ENCODE measurements at regions not wholly inside any gene's neighbourhood (a gene's known extent, or its start where the extent isn't known, plus 50 kb on each side); places are given as distances from the start of the nearest gene placed in this dataset.

DNA sequence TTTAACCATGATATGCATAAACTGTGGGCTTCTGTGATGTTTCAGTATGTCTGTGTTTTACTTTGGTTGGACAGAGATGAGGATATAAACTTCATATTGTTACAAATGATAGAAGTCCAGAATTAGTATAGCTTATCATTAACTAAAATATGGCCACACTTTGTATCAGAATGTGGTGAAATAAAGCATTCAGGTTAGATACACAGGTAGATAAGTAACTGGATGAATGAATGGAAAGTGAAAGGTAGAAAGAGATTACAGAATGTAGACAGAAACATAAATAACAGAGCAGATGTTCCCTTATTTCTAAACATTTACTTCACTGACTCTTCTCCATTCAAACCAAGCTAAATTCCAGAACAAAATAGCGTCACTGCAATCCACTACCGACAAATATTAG is 1033.8 kb downstream of the CDH18 start:
- TF ChIP-seq POLR2A (IDR thresholded peaks at IDR 0.05; ENCODE audit: control extremely low read depth in 1 of 2, low read depth in 2 of 2, low read length in 2 of 2) (no peak), CTCF (IDR thresholded peaks at IDR 0.05; ENCODE audit: control extremely low read depth in 1 of 3, insufficient read depth in 1 of 3, low read depth in 1 of 3, low read length in 3 of 3) (no peak), EGR1 (IDR thresholded peaks at IDR 0.05; ENCODE audit: borderline replicate concordance, low read depth, low read length) (no peak), SP1 (IDR thresholded peaks at IDR 0.05; ENCODE audit: low read depth, low read length) (no peak), EZH2 (IDR thresholded peaks at IDR 0.05; ENCODE audit: low read depth, low read length, severe bottlenecking) (no peak), SIN3A (conservative IDR thresholded peaks at IDR 0.05 in 1 of 2, IDR thresholded peaks at IDR 0.05 in 1 of 2; ENCODE audit: low read depth in 1 of 2, low read length in 2 of 2) (no peak), HDAC6 (IDR thresholded peaks at IDR 0.05; ENCODE audit: low read depth, low read length) (no peak)
- TF ChIP-seq, protein P1, sequence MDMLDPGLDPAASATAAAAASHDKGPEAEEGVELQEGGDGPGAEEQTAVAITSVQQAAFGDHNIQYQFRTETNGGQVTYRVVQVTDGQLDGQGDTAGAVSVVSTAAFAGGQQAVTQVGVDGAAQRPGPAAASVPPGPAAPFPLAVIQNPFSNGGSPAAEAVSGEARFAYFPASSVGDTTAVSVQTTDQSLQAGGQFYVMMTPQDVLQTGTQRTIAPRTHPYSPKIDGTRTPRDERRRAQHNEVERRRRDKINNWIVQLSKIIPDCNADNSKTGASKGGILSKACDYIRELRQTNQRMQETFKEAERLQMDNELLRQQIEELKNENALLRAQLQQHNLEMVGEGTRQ (IDR thresholded peaks at IDR 0.05; ENCODE audit: low read length): no peak
- TF ChIP-seq, protein P2, sequence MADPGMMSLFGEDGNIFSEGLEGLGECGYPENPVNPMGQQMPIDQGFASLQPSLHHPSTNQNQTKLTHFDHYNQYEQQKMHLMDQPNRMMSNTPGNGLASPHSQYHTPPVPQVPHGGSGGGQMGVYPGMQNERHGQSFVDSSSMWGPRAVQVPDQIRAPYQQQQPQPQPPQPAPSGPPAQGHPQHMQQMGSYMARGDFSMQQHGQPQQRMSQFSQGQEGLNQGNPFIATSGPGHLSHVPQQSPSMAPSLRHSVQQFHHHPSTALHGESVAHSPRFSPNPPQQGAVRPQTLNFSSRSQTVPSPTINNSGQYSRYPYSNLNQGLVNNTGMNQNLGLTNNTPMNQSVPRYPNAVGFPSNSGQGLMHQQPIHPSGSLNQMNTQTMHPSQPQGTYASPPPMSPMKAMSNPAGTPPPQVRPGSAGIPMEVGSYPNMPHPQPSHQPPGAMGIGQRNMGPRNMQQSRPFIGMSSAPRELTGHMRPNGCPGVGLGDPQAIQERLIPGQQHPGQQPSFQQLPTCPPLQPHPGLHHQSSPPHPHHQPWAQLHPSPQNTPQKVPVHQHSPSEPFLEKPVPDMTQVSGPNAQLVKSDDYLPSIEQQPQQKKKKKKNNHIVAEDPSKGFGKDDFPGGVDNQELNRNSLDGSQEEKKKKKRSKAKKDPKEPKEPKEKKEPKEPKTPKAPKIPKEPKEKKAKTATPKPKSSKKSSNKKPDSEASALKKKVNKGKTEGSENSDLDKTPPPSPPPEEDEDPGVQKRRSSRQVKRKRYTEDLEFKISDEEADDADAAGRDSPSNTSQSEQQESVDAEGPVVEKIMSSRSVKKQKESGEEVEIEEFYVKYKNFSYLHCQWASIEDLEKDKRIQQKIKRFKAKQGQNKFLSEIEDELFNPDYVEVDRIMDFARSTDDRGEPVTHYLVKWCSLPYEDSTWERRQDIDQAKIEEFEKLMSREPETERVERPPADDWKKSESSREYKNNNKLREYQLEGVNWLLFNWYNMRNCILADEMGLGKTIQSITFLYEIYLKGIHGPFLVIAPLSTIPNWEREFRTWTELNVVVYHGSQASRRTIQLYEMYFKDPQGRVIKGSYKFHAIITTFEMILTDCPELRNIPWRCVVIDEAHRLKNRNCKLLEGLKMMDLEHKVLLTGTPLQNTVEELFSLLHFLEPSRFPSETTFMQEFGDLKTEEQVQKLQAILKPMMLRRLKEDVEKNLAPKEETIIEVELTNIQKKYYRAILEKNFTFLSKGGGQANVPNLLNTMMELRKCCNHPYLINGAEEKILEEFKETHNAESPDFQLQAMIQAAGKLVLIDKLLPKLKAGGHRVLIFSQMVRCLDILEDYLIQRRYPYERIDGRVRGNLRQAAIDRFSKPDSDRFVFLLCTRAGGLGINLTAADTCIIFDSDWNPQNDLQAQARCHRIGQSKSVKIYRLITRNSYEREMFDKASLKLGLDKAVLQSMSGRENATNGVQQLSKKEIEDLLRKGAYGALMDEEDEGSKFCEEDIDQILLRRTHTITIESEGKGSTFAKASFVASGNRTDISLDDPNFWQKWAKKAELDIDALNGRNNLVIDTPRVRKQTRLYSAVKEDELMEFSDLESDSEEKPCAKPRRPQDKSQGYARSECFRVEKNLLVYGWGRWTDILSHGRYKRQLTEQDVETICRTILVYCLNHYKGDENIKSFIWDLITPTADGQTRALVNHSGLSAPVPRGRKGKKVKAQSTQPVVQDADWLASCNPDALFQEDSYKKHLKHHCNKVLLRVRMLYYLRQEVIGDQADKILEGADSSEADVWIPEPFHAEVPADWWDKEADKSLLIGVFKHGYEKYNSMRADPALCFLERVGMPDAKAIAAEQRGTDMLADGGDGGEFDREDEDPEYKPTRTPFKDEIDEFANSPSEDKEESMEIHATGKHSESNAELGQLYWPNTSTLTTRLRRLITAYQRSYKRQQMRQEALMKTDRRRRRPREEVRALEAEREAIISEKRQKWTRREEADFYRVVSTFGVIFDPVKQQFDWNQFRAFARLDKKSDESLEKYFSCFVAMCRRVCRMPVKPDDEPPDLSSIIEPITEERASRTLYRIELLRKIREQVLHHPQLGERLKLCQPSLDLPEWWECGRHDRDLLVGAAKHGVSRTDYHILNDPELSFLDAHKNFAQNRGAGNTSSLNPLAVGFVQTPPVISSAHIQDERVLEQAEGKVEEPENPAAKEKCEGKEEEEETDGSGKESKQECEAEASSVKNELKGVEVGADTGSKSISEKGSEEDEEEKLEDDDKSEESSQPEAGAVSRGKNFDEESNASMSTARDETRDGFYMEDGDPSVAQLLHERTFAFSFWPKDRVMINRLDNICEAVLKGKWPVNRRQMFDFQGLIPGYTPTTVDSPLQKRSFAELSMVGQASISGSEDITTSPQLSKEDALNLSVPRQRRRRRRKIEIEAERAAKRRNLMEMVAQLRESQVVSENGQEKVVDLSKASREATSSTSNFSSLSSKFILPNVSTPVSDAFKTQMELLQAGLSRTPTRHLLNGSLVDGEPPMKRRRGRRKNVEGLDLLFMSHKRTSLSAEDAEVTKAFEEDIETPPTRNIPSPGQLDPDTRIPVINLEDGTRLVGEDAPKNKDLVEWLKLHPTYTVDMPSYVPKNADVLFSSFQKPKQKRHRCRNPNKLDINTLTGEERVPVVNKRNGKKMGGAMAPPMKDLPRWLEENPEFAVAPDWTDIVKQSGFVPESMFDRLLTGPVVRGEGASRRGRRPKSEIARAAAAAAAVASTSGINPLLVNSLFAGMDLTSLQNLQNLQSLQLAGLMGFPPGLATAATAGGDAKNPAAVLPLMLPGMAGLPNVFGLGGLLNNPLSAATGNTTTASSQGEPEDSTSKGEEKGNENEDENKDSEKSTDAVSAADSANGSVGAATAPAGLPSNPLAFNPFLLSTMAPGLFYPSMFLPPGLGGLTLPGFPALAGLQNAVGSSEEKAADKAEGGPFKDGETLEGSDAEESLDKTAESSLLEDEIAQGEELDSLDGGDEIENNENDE (IDR thresholded peaks at IDR 0.05; ENCODE audit: insufficient replicate concordance, low read length): no peak
- TF ChIP-seq, protein P3, sequence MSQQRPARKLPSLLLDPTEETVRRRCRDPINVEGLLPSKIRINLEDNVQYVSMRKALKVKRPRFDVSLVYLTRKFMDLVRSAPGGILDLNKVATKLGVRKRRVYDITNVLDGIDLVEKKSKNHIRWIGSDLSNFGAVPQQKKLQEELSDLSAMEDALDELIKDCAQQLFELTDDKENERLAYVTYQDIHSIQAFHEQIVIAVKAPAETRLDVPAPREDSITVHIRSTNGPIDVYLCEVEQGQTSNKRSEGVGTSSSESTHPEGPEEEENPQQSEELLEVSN (IDR thresholded peaks at IDR 0.05): no peak

Measured in H1 (cell line).